ENCODE measurements at regions not wholly inside any gene's neighbourhood (a gene's known extent, or its start where the extent isn't known, plus 50 kb on each side); places are given as distances from the start of the nearest gene placed in this dataset.
"Not testable (repeated sequence)": the region's sequence is repeated elsewhere in the genome, so short reads cannot be mapped to it uniquely, and the experiment has no call there.

DNA sequence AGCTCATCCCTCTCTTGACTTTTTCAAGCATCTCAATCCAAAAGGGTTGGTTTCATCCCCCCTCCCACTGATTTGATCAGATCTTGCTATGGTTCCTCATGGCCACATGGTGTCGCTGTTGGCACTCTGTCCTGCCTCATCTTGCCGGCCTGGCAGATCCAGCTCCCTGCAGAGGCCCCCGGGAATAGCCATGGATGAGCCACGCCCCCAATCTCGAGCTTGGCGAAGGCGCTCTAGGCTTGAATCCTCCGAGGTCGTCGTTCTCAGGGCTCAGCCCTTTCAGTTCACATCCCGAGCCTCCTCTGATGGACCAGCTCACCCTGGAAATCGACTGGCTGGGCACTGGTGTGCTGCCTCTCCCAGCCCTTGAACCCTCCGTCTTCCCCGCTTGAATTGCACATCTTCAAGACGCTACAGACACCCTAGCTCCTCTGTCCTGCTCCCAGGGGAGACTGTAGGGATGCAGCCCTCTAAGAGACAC lies 628.7 kb downstream of the TYW1 start:
- peak in 1 of 5 donors; percentile 18 for DNase-seq

- no peak for DNase-seq
Measured at GRCh38 chr7:67631476-67631875, 634.8 kb downstream of the TYW1 start.

DNA sequence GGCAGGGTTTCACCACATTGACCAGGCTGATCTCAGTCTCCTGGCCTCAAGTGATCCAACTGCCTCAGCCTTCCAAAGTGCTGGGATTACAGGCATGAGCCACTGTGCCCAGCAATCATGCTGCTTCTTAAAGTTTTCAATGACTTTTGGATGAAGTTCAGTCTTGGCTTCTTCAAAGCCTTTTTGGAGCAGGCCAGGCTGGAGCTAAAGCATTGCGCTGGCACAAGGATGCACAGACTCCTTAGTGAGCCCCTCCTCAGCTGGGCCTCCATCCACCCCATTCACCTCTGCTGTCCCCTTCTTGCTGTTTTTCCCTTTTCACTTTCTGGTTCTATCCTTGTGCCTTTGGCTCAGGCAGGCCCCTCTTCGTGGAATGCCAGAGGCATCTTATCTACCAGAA lies 638.6 kb downstream of the TYW1 start:
- DNase-seq = no peak

GRCh38 chr7:67636348-67637022 lies 639.9 kb downstream of the TYW1 start:
- DNase-seq = no peak

- no peak for DNase-seq
Measured at GRCh38 chr7:67637023-67637358, 640.4 kb downstream of the TYW1 start.

GRCh38 chr7:67642542-67642941 lies 645.9 kb downstream of the TYW1 start:
- DNase-seq = not testable (repeated sequence)

DNA sequence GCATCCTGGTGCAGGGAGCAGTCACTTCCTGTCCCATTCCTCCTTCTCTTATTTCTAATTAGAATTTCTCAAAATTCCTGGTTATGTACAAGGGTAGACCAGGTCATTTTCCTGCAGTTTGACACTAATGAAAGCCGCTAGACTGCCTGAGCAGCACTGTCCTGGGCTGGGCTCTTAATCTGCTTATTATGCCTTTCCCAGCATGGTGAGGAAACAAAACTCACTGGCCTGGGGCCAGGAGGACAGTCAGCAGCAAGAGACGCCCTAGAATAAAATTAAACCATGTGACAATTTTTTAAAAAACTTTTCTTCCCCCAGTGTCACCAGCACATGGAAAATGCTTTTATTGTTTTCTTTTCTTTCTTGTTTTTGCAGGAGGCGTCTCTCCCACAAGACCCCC lies 647.5 kb downstream of the TYW1 start:
- no peak for DNase-seq

DNA sequence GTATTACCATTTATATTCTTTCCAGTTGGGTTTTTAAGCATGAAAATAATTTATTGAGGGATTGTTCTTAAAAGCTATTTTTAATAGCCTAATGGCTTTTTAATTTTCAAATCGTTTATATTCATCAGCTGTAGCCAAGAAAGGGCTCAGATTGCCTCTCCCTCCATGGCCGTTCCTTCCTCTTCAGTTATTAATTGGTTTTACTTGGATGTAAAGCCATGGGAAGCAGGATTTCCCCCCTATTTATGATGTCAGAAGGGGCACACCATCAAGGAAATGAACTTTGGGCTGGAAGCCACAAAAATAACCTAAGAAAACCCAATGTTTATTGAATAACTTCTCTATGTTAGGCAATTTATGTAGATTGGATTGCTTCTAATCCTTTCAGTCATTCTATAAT lies 656.3 kb downstream of the TYW1 start:
- no peak for DNase-seq

GRCh38 chr7:67653856-67654454 lies 657.3 kb downstream of the TYW1 start:
- DNase-seq = no peak

DNA sequence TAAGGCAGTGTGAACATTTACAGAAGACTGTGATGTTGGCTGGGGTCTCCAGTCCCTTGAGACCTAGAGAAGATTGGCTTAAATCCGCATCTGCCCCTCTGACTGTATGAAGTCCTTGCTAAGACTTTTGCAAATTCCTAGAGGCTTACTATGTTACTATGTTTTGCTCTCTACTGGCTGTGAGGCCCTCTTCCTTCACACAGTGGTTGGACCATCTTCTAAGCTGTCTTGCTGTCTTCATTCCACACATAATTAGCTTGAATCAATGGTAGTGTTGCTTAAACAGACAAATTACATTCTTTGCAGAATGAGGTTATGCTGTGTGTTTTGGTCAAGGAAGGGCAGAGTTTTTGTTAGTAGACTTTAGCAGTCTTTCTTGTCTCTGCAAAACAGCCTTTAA lies 658.0 kb downstream of the TYW1 start:
- DNase-seq = no peak

DNA sequence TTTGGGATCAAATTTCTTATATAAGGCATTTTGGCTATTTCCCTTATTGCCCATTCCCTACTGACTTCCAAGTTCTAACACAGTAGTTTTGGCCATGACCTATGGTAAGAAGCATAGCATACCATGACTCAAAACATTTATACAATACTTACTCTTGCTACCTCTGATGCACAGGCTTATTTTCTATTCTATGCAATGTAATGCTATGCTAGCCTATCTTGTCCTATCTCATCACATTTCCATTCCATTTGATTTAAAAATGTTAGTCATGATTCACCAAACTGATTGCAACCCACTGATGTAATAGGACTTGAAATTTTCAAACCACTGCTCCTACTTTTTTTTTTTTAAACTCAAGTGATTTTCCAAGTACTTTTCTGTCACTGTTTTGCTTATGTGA lies 658.5 kb downstream of the TYW1 start:
- DNase-seq = no peak

GRCh38 chr7:67659091-67659490 lies 662.5 kb downstream of the TYW1 start:
- DNase-seq = no peak

GRCh38 chr7:67662804-67663203 lies 666.2 kb downstream of the TYW1 start:
- no peak for DNase-seq

DNA sequence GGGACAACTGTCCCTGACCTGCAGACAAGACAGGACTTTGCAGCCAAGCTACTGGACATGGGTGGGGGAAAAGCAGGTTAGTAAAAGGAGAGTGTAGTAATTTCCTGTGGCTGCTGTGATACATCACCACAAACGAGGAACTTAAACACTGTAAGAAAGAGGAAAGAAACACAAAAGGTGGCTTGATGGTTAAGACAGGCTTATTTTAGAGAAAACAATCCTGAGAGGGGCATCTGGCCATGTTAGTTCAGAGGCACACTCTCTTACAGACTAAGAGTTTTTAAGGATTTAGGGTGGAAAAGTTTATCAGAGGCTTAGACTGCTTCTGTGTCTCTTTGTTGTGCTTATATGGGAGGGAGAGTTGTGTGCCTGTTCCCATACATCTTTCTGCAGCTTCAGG lies 667.0 kb downstream of the TYW1 start:
- no peak for DNase-seq

DNA sequence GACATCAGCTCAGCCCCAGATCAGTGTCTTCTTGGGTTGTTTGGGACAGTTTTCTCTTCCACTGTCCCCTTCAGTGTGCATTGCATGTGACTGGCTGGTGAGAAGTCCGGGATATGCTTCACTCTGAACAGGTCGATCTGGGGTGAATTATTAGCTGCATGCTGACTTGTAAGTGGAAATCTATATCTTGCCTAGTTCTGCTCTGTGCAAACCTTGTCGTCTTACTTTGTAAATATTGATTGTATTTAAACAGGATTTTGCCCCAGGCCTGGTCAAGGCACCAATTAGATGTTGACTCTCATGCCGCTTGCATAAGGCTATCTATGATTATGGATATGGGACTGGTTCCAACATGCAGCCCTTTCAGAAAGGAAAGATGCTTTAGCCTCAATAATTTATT lies 669.7 kb downstream of the TYW1 start:
- not testable (repeated sequence) for DNase-seq

DNA sequence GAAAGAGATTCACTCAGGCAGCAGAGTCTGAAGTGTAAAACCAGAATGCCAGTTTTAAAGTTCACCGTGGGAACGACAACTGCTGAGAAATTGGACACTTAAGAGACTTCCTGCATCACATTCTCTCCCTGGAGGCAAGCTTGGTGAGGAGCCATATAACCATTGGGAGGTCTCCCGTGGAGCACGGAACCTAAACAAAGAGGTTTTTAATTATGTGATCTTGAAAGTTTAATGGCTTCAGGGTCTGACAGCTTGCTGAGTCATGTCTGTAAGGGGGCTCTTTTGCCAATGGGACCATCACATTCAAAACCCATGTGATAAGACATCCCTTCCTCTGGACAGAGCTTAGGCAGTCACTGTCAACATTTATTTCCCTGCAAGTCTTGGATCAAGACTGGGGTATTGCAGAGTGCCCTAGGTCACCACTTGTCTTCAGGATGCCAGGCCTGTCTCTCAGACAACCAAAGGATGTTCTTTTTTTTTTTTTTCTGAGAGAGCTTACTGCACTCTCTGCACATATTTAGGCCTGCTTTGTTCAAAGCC lies 674.4 kb downstream of the TYW1 start:
- DNase-seq = no peak

GRCh38 chr7:67673861-67674260 lies 677.2 kb downstream of the TYW1 start:
- DNase-seq = no peak

DNA sequence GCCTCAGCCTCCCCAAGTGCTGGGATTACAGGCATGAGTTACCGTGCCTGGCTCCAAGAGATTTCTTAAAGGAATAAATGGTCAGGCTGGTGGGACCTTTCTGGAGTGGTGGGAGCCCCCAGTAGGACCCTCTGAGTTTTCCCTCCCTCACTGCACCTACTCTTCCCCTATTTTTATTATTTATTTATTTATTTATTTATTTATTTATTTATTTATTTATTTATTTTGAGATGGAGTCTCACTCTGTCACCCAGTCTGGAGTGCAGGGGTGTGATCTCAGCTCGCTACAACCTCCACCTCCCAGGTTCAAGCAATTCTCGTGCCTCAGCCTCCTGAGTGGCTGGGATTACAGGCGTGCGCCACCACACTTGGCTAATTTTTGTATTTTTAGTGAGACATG lies 678.2 kb downstream of the TYW1 start:
- DNase-seq = not testable (repeated sequence)

DNA sequence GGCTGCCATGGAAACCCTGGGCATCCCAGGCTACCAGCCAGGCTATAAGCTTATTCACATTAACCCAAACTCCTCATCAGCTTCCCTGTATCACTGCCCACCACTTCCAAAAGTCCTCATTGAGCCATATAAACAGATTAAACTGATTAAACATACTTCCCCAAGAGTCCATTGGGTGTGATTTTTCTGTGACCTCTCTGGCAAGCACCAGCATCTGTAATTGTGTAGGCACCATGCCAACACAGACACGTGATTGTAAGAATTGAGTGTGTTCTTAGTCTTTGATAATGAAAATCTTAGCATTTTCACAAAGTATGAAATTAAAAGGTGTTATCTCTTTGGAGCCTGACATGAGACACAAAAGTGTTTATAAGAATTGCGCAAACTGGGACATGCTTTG lies 679.3 kb downstream of the TYW1 start:
- no peak for DNase-seq

- no peak for DNase-seq
Measured at GRCh38 chr7:67678419-67678818, 681.8 kb downstream of the TYW1 start.

GRCh38 chr7:67683628-67684027 lies 687.0 kb downstream of the TYW1 start:
- no peak for DNase-seq

- no peak for DNase-seq
Measured at GRCh38 chr7:67690700-67691099, 694.1 kb downstream of the TYW1 start.

DNA sequence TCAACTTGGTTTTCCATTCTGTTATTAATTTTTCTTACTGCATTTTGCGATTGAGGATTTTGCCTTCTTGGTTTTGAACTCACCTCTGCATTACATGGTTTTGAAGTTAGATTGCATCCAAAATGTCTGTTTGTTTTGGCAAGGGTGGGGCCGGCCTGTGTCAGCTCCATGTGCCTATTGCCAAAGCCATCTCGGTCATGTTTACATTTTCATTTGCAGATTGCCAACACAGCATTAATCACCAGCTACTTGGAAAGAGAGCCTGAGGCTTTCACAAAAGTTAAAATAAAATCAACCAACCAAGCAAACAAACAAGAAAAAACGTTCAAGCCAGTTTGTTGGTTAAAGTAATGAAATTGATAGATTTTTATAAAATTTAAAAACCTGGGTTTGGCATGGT lies 695.8 kb downstream of the TYW1 start:
- no peak for DNase-seq

- DNase-seq = no peak
Measured at GRCh38 chr7:67696124-67696523, 699.5 kb downstream of the TYW1 start.

GRCh38 chr7:67696878-67697277 lies 700.2 kb downstream of the TYW1 start:
- DNase-seq = no peak
